HT1080 (cell line): ENCODE measurements at regions not wholly inside any gene's neighbourhood (a gene's known extent, or its start where the extent isn't known, plus 50 kb on each side); places are given as distances from the start of the nearest gene placed in this dataset.

ENCODE experiments used
- DNase-seq: peaks from one replicate; pipeline ENCODE4 v3.0.0-alpha.2; 2015; ENCODE audit warnings: low read depth

GRCh38 chr3:189500798-189501495 is 130.2 kb upstream of the TP63 start:
- no peak for DNase-seq

DNA sequence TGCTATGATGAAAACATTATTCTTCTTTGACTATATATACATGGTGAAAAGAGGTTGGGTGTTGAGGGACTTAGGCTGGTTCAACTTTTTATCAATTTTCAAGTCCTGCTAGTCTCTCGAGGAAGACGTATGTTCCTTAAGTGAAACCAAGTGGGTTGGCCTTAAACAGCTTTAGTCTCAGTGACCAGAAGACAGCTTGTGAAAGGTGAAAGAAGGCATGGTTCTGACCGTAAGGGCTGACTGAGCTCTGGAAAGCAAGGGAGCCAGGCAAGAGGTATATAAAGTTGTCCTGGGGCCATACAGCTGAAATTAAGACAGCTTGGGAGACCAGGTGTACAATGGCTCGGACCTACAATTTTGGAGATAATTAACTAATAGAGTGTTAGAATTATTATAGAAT is 128.9 kb upstream of the TP63 start:
- no peak for DNase-seq

DNA sequence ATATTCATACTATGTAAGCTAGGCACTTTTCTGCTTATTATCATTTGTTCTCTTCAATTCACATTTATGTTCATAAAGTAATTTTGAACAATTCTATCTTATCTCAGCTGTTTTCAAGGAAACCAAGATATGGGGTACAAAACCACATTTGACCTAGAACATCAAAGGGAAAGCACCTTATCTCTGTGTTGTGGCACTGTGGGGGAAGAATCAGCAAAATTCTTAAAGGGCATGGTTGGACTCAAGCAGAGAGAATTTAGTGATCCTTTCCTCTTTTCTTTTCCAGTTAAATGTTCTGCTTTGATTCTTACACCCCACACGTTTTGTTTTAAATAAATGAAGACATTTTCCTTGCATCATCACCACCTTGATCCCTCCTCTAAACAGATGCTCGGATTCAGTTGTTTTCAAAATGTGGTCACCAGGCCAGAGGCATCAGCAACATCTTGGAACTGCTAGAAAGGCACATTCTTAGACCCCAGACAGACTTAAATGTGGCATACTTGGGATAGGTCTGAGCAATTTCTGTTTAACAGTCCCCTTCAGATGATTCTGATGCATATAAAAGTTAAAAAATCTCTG is 128.4 kb upstream of the TP63 start:
- no peak for DNase-seq

GRCh38 chr3:189507856-189508255 is 123.3 kb upstream of the TP63 start:
- no peak for DNase-seq

- no peak for DNase-seq
These were observed 122.2 kb upstream of the TP63 start for GRCh38 chr3:189508784-189509501.

- DNase-seq, result no peak
These were observed 119.2 kb upstream of the TP63 start for GRCh38 chr3:189512039-189512438.

GRCh38 chr3:189512821-189513220 is 118.4 kb upstream of the TP63 start:
- no peak for DNase-seq

DNA sequence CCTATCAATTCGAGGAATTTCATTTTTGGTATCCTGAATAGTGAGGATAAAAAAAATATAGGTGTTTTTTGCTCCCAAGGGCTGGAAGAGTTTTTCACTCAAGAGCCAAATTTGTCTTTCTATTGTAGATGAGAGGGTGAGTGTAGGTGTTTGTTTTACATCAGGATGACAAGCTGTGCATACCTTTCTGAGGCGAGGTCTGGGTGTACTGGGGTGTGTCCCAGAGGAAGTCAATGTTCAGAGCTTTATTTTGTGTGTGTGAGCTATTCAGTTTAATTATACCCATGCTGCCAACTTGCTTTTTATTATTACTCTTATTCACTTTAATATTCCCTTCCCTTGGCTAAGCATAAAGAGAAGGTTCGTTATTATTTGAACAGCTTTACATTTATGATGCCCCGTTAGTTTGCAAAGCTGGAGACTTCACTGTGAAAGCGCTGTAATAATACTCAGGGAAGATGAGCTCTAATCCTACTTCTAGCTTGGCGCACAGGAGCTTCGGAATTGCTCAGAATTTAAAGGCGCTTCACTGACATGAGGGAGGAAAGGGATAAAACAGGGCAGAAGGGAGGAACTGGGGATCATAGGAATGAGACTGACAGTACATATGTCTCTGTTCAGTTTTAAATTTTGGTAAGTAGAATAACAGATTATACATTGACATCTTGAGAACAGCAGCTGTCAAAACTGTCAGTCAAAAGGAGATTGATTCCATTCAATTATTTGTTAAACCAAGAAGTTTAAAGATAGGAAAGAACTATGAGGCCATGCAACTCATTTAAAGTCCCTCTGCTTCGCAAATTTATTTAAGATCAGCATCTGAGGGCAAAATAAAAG is 117.7 kb upstream of the TP63 start:
- DNase-seq, result no peak

GRCh38 chr3:189516039-189516438 is 115.2 kb upstream of the TP63 start:
- no peak for DNase-seq

DNA sequence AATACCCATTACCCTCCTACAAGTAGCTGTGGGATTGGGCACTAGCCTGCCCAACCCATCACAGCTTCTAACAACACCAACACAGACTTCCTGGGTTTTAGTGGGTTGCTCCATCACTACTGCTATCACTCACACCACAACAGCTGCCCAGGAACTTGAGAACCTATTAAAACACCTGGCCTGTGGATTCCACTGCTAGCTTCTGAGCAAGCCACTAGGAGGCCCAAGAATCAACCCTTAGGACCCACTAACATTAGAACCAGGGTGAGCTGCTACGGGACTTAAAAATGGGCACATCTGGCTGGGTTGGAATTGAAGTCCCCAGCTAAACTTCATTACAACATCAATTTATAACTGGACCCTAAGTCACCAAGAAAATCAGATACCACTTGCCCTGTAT is 113.2 kb upstream of the TP63 start:
- peak; percentile 9 for DNase-seq

- no peak for DNase-seq
These were observed 111.7 kb upstream of the TP63 start for GRCh38 chr3:189519458-189519857.

GRCh38 chr3:189529468-189529867 is 101.7 kb upstream of the TP63 start:
- no peak for DNase-seq

GRCh38 chr3:189529889-189530471 is 101.2 kb upstream of the TP63 start:
- DNase-seq, result no peak

DNA sequence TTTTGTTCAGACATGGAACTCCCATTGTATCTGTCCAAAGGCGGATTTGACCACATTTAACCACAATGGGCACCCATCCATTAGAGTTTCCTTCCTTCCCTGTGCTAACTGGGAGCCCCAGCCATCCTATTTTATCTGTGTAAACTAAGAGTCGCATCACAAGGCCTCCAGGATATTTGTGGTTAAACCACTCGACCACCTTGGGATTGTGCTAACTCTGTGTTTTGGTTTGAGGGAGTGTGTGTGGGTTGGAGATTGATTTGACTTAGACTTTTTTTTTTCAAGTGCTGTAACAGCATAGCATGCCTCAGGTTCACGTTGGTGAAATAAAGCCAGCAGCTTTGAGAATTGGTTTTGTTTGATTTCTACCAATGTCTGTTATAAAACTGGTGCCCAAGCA is 100.4 kb upstream of the TP63 start:
- DNase-seq, result peak; percentile 89

DNA sequence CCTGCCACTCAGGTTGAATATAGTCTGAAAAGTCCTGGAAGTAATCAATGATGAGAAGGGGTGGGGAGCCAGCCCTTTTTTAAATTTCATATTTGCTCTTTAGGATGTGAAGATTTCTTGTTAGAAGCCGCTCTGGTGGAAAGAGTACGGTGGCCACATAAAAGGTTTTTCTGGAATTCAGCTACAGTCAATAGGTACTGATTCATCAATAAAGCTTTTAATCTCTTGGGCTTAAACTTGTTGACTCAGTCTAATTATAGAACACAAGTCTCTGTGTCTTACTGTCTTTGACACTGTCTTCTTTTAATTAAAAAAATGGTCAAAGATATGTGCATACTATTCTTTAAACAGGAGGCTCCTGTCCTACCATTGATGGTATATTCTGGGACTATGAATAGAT is 99.9 kb upstream of the TP63 start:
- DNase-seq, result no peak

DNA sequence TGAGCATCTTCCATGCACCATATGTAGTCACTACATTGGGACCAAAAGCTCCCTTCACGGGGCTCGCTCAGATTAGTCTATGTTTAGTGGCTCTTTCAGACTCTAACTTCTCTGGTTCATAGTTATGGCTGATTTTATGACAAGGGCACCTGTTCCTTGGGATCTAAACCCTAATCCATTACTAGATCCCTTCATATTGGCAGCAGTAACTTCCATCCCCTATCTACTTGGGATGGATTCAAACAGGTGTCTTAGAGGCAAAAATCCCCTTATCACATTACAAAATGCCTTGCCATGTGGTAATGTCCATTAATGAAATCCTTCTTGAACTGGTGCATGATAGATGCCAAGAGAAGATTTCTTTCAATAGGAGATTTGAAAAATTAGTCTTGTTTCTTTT is 96.7 kb upstream of the TP63 start:
- no peak for DNase-seq

- no peak for DNase-seq
These were observed 94.1 kb upstream of the TP63 start for GRCh38 chr3:189537135-189537534.

DNA sequence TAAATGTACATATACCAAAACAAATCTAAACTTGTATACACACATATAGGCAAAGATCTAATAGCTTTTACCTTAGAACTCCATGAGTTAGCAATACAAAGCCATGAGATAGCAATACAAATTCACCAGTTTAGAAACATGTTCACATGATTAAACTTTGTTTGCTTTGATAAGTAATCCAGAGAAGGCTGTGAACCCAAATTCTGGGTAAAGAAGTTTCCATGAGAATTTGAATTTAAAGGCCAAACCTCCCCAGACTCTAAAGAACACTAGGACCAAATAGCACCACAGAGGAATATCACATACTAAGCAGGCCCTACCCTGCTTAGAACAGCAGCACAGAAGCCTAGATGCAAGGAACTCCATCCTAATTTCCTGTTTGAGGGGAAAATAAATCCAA is 83.7 kb upstream of the TP63 start:
- no peak for DNase-seq

- DNase-seq, result no peak
These were observed 83.1 kb upstream of the TP63 start for GRCh38 chr3:189548053-189548452.

DNA sequence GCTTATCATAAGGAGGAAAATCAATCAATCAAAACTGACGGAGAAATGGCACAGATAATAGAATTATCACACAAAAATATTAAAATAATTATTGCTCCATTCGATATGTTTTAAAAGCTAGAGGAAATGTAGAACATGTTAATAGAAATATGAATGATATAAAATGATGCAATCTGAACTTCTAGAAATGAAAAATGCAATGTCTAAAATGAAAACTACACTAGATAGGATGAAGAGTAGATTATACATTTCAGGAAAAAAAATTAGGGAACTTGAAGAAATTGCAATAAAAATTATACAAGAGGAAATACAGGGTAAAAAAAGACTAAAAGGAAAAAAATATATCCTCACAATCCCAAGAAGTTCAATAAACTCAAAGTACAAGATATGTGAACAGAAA is 80.2 kb upstream of the TP63 start:
- DNase-seq, result no peak

DNA sequence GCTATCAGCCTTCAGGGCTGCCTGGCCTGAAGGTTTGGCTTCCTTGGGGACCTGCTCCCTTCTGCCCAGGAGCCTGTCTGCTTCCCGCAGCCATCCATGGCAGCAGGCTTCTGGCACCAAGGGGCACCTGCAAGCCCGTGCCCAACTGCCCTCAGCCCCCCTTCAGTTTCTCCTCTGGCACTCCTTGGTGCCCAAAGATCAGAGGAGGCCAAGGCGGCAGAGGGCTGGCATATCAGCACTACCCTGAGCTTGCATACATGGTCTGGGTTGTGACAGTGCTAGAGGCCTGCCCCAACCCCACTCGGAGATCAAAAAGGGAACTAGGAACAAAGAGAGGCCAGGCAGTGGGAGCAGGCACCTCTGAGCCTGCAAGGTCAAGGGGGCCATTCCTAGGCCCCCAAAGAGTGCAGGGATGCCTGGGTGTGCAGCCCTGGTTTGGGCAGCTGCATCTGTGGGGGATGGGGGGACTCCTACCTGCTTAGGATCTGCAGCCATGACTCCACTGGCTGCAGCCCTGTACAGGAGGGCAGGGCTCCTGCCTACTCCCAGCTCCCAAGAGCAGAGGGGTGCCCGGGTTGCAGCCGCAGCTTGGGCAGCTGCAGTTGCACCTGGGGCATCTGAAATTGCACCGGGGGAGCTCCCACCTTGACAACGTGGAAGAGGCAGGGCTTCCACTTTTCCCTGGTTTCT is 76.2 kb upstream of the TP63 start:
- no peak for DNase-seq
